Chondrocyte (in vitro differentiated cells): ENCODE measurements at regions not wholly inside any gene's neighbourhood (a gene's known extent, or its start where the extent isn't known, plus 50 kb on each side); places are given as distances from the start of the nearest gene placed in this dataset.

Experiments
- DNase-seq: peaks from one replicate; pipeline ENCODE4 v3.0.0; 2021; ENCODE audit warnings: mixed read lengths, low spot score
- H3K27ac Mint-ChIP-seq: one replicate; pipeline ENCODE4 v1.8.0; 2021; ENCODE audit warnings: mild to moderate bottlenecking, moderate library complexity, mixed read lengths; ENCODE audit not compliant: unreplicated experiment
- H3K27me3 Mint-ChIP-seq: 2 replicates; pipeline ENCODE4 v1.8.0; 2021; ENCODE audit warnings: low read depth, mixed read lengths
- H3K36me3 Mint-ChIP-seq: 2 replicates; pipeline ENCODE4 v1.8.0; 2021; ENCODE audit warnings: low read depth, mixed read lengths
- H3K4me1 Mint-ChIP-seq: 2 replicates; pipeline ENCODE4 v1.8.0; 2021; ENCODE audit warnings: low read depth, mild to moderate bottlenecking, mixed read lengths
- H3K4me3 Mint-ChIP-seq: one replicate; pipeline ENCODE4 v1.8.0; 2021; ENCODE audit warnings: mild to moderate bottlenecking, moderate library complexity, mixed read lengths; ENCODE audit not compliant: unreplicated experiment
- H3K9me3 Mint-ChIP-seq: 2 replicates; pipeline ENCODE4 v1.8.0; 2021; ENCODE audit warnings: low read depth, mixed read lengths
- TF ChIP-seq, protein P1 (sequence below): fragments of 200-600 bp; sonication (generic); IDR thresholded peaks from 2 replicates; pipeline ENCODE4 v1.5.0; 2021; ENCODE audit warnings: antibody characterized with exemption, mild to moderate bottlenecking, moderate library complexity

DNA sequence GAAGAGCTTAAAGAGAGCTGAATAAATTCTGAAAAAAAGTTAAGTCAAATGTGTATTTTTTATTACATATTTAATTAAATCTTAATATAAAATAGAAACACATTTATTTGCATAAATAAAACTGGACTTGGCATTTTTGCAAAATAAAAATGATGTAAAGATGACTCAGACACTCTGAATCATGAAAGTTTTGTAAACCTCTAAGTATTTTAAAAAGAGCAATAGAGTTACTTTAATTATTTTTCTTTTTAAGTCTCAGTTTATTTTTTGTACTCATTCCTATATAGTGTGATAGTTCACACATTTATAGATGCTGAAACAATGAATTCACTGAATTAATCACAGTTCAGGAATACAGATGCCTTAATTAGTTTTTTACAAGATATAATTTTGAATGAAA lies 109.9 kb upstream of the DTNA start:
- Mint-ChIP-seq H3K27ac (no peak overlapping the region), H3K36me3 (no peaks in the 10 kb centered on the region), H3K9me3 (no peaks in the 10 kb centered on the region), H3K4me1 (peaks cover 15% of the 10 kb centered on the region), H3K27me3 (no peaks in the 10 kb centered on the region), H3K4me3 (no peak overlapping the region)
- no peak for DNase-seq
- TF ChIP-seq, protein P1, sequence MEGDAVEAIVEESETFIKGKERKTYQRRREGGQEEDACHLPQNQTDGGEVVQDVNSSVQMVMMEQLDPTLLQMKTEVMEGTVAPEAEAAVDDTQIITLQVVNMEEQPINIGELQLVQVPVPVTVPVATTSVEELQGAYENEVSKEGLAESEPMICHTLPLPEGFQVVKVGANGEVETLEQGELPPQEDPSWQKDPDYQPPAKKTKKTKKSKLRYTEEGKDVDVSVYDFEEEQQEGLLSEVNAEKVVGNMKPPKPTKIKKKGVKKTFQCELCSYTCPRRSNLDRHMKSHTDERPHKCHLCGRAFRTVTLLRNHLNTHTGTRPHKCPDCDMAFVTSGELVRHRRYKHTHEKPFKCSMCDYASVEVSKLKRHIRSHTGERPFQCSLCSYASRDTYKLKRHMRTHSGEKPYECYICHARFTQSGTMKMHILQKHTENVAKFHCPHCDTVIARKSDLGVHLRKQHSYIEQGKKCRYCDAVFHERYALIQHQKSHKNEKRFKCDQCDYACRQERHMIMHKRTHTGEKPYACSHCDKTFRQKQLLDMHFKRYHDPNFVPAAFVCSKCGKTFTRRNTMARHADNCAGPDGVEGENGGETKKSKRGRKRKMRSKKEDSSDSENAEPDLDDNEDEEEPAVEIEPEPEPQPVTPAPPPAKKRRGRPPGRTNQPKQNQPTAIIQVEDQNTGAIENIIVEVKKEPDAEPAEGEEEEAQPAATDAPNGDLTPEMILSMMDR = no peak

DNA sequence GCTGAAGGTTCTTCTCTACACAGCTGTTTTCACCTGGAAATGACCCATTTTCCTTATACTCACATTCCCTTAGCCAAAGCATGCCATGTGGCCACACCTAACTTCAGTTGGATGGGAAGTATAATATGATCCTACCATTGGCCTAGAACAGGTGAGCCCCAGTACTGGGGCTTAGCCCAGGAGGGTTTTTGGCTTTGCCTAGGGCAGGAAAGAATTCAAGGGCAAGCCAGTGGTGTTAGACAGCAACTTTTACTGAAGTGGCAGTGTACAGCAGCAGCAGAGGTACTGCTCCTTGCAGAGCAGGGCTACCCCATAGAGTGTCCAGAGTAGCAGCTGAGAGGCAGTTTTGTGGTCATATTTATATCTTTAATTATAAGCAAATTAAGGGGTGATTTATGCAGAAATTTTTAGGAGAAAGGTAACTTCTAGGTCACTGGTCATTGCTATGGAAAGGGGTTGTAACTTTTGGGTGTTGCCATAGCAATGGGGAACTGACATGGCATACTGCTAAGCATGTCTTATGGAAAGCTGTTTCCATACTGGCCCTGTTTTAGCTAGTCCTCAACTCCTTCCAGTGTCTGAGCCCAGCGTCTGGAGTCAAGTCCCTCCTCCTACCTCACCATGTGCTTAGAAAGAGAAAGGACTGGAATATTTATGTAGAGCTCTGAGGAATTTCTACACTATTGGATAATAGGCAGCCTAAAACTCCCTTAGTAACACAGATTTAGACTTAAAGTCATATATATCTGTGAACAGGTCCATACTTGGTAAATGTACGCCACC lies 109.0 kb upstream of the DTNA start:
- Mint-ChIP-seq H3K36me3 (no peaks in the 10 kb centered on the region), H3K27ac (no peak overlapping the region), H3K4me1 (peaks cover 15% of the 10 kb centered on the region), H3K9me3 (no peaks in the 10 kb centered on the region), H3K4me3 (no peak overlapping the region), H3K27me3 (no peaks in the 10 kb centered on the region)
- TF ChIP-seq, protein P1 = no peak
- no peak for DNase-seq

DNA sequence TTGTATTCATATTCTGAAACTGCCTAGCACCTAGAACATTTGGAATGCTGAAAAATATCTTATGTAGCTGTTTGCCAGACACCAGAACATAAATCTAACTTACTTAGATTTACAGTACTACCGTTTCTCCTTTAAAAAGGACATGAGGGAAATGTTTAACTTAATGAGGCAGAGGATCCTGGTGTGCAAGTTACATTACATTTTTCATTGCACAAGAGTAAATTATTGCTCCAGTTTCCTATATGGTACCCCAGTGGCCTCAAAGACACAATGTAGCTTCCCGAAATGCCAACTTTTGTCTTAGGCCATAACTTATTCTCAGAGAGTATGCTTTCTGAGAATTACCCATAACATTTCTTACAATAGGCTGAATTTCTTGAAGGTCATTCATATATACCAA lies 105.5 kb upstream of the DTNA start:
- no peaks in the 10 kb centered on the region for H3K36me3 Mint-ChIP-seq

DNA sequence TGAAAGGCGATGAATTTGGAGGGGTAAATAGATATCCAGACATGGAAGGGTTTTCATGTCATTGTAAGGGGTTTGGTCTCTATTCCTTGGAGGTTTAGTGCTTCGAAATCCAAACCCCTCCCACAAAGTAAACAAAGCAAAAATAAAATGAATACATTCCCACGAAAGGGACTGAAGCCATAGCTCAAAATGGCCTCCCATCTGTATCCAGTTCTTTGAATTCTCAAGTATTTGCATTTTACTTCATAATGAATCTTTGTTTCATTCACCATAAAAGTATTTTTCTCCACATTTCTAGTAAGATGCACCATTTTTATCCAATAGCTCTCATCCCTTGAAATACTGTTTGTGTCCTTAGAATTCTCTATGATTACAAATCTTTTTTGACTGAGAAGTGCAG lies 103.2 kb upstream of the DTNA start:
- TF ChIP-seq, protein P1 = no peak

More for the DNA sequence above, 105.5 kb upstream of the DTNA start:
- no peak for DNase-seq
- H3K9me3 Mint-ChIP-seq = no peaks in the 10 kb centered on the region
- H3K4me3 Mint-ChIP-seq = no peak overlapping the region
- TF ChIP-seq, protein P1 = no peak
- no peak overlapping the region for H3K27ac Mint-ChIP-seq
- H3K4me1 Mint-ChIP-seq = no peaks in the 10 kb centered on the region
- H3K27me3 Mint-ChIP-seq = no peaks in the 10 kb centered on the region

DNA sequence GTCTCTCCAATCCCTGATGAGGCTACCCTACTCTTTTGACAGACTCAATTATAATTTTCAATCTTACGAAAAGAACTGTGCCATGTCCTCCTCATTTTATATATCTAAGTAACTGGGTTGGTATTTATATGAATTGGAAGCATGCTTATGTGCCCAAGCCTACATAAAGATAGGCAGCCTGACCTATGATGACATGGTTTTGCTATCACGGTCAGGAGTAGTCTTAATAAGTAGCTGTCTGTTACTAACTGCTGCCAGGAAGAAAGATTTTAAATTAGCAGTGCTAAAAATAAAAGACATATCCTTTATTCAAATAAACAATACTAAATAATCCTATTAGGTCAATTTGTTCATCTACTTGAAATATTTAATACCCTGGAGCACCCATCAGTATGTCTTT lies 102.0 kb upstream of the DTNA start:
- Mint-ChIP-seq H3K4me1 (no peaks in the 10 kb centered on the region), H3K4me3 (no peak overlapping the region), H3K27ac (no peak overlapping the region), H3K36me3 (no peaks in the 10 kb centered on the region), H3K27me3 (no peaks in the 10 kb centered on the region), H3K9me3 (no peaks in the 10 kb centered on the region)
- DNase-seq = no peak
- TF ChIP-seq, protein P1 = no peak

More for the DNA sequence above, 103.2 kb upstream of the DTNA start:
- Mint-ChIP-seq H3K4me1 (no peaks in the 10 kb centered on the region), H3K9me3 (no peaks in the 10 kb centered on the region), H3K27ac (no peak overlapping the region), H3K27me3 (no peaks in the 10 kb centered on the region), H3K4me3 (no peak overlapping the region), H3K36me3 (no peaks in the 10 kb centered on the region)
- no peak for DNase-seq
